ENCODE measurements at regions not wholly inside any gene's neighbourhood (a gene's known extent, or its start where the extent isn't known, plus 50 kb on each side); places are given as distances from the start of the nearest gene placed in this dataset.
"Not testable (repeated sequence)": the region's sequence is repeated elsewhere in the genome, so short reads cannot be mapped to it uniquely, and the experiment has no call there.

GRCh38 chr16:29301662-29302285 is 104.7 kb downstream of the NPIPB11 start:
- not testable (repeated sequence) for TF ChIP-seq CTCF, POLR2A (IDR thresholded peaks at IDR 0.05)
